ENCODE measurements at regions not wholly inside any gene's neighbourhood (a gene's known extent, or its start where the extent isn't known, plus 50 kb on each side); places are given as distances from the start of the nearest gene placed in this dataset.

DNA sequence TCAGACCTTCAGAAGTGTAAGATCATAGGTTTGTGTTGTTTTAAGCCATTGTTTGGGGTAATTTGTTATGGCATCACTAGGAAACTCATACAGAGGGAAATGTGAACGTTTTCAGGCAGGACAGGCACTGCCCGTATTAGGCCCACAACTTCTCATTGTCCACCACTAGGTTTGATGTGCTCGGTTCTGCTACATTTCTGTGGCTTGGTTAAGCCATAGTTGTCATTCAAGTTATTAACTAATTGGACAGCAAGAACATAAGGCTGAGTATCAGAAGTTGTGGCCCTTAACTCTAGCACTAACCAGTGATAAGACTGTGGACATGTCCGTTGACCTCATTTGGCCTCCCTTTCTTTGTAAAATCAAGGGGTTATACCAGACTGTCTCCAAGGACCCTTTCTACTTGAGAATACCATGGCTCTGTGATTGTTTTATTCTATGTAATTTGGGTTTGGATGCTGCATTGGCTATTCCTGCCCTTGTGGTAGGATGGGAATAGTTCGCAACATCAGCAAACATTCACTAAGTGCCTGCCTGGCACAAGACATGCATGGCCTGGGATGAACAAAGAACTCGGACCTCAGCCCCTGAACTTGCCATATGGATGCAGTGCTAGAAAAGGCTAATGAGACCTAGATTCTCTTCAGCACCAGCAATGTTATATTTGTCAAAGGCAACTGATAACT lies 85.7 kb downstream of the CCDC71L start:
- Histone ChIP-seq H3K4me1 (ENCODE audit: control insufficient read depth, extremely low read depth, insufficient read depth, low read length) (no peaks in the 10 kb centered on the region), H3K27ac (ENCODE audit: control insufficient read depth, insufficient read depth, low read length) (no peak overlapping the region), H3K36me3 (ENCODE audit: control insufficient read depth in 2 of 2, extremely low read depth in 1 of 2, insufficient read depth in 2 of 2, low read length in 2 of 2) (no peaks in the 10 kb centered on the region), H3K79me2 (ENCODE audit: control insufficient read depth, insufficient read depth, low read length) (no peaks in the 10 kb centered on the region), H3K4me3 (ENCODE audit: control insufficient read depth in 2 of 3, extremely low read depth in 1 of 3, insufficient read depth in 2 of 3, low read depth in 1 of 3, low read length in 3 of 3) (no peak overlapping the region), H3K27me3 (ENCODE audit: control insufficient read depth, extremely low read depth, insufficient read depth, low read length) (peaks cover 4% of the 10 kb centered on the region), H3K4me2 (ENCODE audit: control insufficient read depth, extremely low read depth, insufficient read depth, low read depth, low read length) (no peak overlapping the region), H4K20me1 (ENCODE audit: control insufficient read depth, extremely low read depth, insufficient read depth, low read length) (no peaks in the 10 kb centered on the region), H2AFZ (ENCODE audit: control insufficient read depth, low read length) (no peak overlapping the region), H3K9me1 (ENCODE audit: control insufficient read depth, extremely low read depth, insufficient read depth, low read length) (no peaks in the 10 kb centered on the region), H3K9me3 (ENCODE audit: control insufficient read depth, low read depth, low read length) (no peaks in the 10 kb centered on the region), H3K9ac (ENCODE audit: control insufficient read depth, extremely low read depth, insufficient read depth, low read length) (no peak overlapping the region)
- TF ChIP-seq, protein P1, sequence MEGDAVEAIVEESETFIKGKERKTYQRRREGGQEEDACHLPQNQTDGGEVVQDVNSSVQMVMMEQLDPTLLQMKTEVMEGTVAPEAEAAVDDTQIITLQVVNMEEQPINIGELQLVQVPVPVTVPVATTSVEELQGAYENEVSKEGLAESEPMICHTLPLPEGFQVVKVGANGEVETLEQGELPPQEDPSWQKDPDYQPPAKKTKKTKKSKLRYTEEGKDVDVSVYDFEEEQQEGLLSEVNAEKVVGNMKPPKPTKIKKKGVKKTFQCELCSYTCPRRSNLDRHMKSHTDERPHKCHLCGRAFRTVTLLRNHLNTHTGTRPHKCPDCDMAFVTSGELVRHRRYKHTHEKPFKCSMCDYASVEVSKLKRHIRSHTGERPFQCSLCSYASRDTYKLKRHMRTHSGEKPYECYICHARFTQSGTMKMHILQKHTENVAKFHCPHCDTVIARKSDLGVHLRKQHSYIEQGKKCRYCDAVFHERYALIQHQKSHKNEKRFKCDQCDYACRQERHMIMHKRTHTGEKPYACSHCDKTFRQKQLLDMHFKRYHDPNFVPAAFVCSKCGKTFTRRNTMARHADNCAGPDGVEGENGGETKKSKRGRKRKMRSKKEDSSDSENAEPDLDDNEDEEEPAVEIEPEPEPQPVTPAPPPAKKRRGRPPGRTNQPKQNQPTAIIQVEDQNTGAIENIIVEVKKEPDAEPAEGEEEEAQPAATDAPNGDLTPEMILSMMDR (optimal IDR thresholded peaks at IDR 0.05 in 1 of 3, IDR thresholded peaks at IDR 0.05 in 1 of 3, conservative IDR thresholded peaks at IDR 0.05 in 1 of 3; ENCODE audit: extremely low read depth in 1 of 3, insufficient read depth in 2 of 3, low read length in 3 of 3): no peak
- no peak for TF ChIP-seq EZH2 (IDR thresholded peaks at IDR 0.05; ENCODE audit: low read length)
- no peak for FAIRE-seq
- DNase-seq (ENCODE audit: low read depth, low spot score): no peak
- dilution Hi-C loops (cut with MboI; ENCODE audit: extremely low pct_ligation_motif_present, low sequenced_read_pairs): no loop called here

DNA sequence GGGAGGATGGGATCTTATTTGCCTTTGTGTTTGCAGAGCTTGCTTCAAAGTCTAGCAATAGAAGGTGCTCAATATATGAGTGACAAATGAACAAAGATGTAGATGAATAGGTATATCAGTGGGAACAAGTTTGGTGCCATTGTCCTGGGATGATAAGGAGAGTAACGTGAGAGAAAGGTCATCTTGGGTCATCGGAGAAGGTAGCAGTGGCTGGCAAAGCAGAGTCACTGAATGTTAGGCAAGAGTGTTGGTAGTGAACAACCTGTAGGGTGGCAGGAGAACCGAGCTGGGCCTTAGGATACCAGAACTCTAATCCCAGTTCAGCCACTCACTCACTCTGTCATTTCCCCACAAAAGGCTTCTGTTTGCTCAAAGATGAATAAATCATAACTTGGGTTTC lies 87.2 kb downstream of the CCDC71L start:
- Histone ChIP-seq H3K9me3 (ENCODE audit: control insufficient read depth, low read depth, low read length) (no peaks in the 10 kb centered on the region), H3K4me1 (ENCODE audit: control insufficient read depth, extremely low read depth, insufficient read depth, low read length) (peaks cover 6% of the 10 kb centered on the region), H3K4me2 (ENCODE audit: control insufficient read depth, extremely low read depth, insufficient read depth, low read depth, low read length) (no peak overlapping the region), H3K79me2 (ENCODE audit: control insufficient read depth, insufficient read depth, low read length) (no peaks in the 10 kb centered on the region), H2AFZ (ENCODE audit: control insufficient read depth, low read length) (no peak overlapping the region), H4K20me1 (ENCODE audit: control insufficient read depth, extremely low read depth, insufficient read depth, low read length) (no peaks in the 10 kb centered on the region), H3K27ac (ENCODE audit: control insufficient read depth, insufficient read depth, low read length) (no peak overlapping the region), H3K9ac (ENCODE audit: control insufficient read depth, extremely low read depth, insufficient read depth, low read length) (no peak overlapping the region), H3K4me3 (ENCODE audit: control insufficient read depth in 2 of 3, extremely low read depth in 1 of 3, insufficient read depth in 2 of 3, low read depth in 1 of 3, low read length in 3 of 3) (no peak overlapping the region), H3K36me3 (ENCODE audit: control insufficient read depth in 2 of 2, extremely low read depth in 1 of 2, insufficient read depth in 2 of 2, low read length in 2 of 2) (no peaks in the 10 kb centered on the region), H3K27me3 (ENCODE audit: control insufficient read depth, extremely low read depth, insufficient read depth, low read length) (peaks cover 4% of the 10 kb centered on the region), H3K9me1 (ENCODE audit: control insufficient read depth, extremely low read depth, insufficient read depth, low read length) (no peaks in the 10 kb centered on the region)
- no peak for DNase-seq (ENCODE audit: low read depth, low spot score)
- TF ChIP-seq, protein P1 (optimal IDR thresholded peaks at IDR 0.05 in 1 of 3, IDR thresholded peaks at IDR 0.05 in 1 of 3, conservative IDR thresholded peaks at IDR 0.05 in 1 of 3; ENCODE audit: extremely low read depth in 1 of 3, insufficient read depth in 2 of 3, low read length in 3 of 3): no peak
- TF ChIP-seq EZH2 (IDR thresholded peaks at IDR 0.05; ENCODE audit: low read length): no peak
- no peak for FAIRE-seq
- dilution Hi-C loops (cut with MboI; ENCODE audit: extremely low pct_ligation_motif_present, low sequenced_read_pairs): no loop called here
